ENCODE measurements at regions not wholly inside any gene's neighbourhood (a gene's known extent, or its start where the extent isn't known, plus 50 kb on each side); places are given as distances from the start of the nearest gene placed in this dataset.

- H3K36me3 ChIP-seq, result no peaks in the 10 kb centered on the region
- TF ChIP-seq CTCF (IDR thresholded peaks at IDR 0.05) (no peak), POLR2A (IDR thresholded peaks at IDR 0.05) (no peak), EP300 (IDR thresholded peaks at IDR 0.05) (no peak)
- H3K27me3 ChIP-seq, result no peaks in the 10 kb centered on the region
- peaks cover 0 to 24% (median 0%) of the 10 kb centered on the region in 4 donors for H3K4me1 ChIP-seq
- 45% methylated on average over 11 of the region's 11 CpGs for WGBS, 2 donors
- DNase-seq (ENCODE audit: low spot score in 2 of 2), result no peak
- H3K27ac ChIP-seq, result no peak overlapping the region
- H3K9me3 ChIP-seq, result no peaks in the 10 kb centered on the region
- no peak overlapping the region for H3K4me3 ChIP-seq
Measured at GRCh38 chr10:94052866-94053791, 59.4 kb downstream of the PLCE1 start.

- WGBS, 2 donors, result 60 to 82% methylated on average over 3 of the region's 3 CpGs
- Histone ChIP-seq H3K4me3 (no peak overlapping the region), H3K27me3 (no peaks in the 10 kb centered on the region), H3K9me3 (no peaks in the 10 kb centered on the region), H3K4me1 (peaks cover 0 to 7% (median 0%) of the 10 kb centered on the region in 4 donors), H3K27ac (no peak overlapping the region), H3K36me3 (no peaks in the 10 kb centered on the region)
- TF ChIP-seq CTCF (IDR thresholded peaks at IDR 0.05), result no peak
- TF ChIP-seq POLR2A (IDR thresholded peaks at IDR 0.05), result no peak
- no peak for TF ChIP-seq EP300 (IDR thresholded peaks at IDR 0.05)
- no peak for DNase-seq (ENCODE audit: low spot score in 2 of 2)
Measured at GRCh38 chr10:94059178-94059883, 65.6 kb downstream of the PLCE1 start.

GRCh38 chr10:94061026-94061425 is 67.3 kb downstream of the PLCE1 start:
- DNase-seq (ENCODE audit: low spot score in 2 of 2), result no peak
- no peaks in the 10 kb centered on the region for H3K27me3 ChIP-seq
- no peaks in the 10 kb centered on the region for H3K36me3 ChIP-seq
- WGBS, 2 donors, result 95 to 100% methylated on average over 2 of the region's 2 CpGs
- TF ChIP-seq POLR2A (IDR thresholded peaks at IDR 0.05) (no peak), CTCF (IDR thresholded peaks at IDR 0.05) (no peak), EP300 (IDR thresholded peaks at IDR 0.05) (no peak)
- H3K9me3 ChIP-seq, result no peaks in the 10 kb centered on the region
- H3K4me1 ChIP-seq, result peaks cover 0 to 22% (median 4%) of the 10 kb centered on the region in 4 donors
- H3K27ac ChIP-seq, result no peak overlapping the region
- no peak overlapping the region for H3K4me3 ChIP-seq

GRCh38 chr10:94062611-94063010 is 68.9 kb downstream of the PLCE1 start:
- Histone ChIP-seq H3K4me1 (peaks cover 0 to 22% (median 4%) of the 10 kb centered on the region in 4 donors), H3K36me3 (no peaks in the 10 kb centered on the region), H3K27me3 (no peaks in the 10 kb centered on the region), H3K27ac (no peak overlapping the region), H3K4me3 (no peak overlapping the region), H3K9me3 (no peaks in the 10 kb centered on the region)
- WGBS, 2 donors, result 90 to 95% methylated on average over 2 of the region's 2 CpGs
- TF ChIP-seq EP300 (IDR thresholded peaks at IDR 0.05), result no peak
- TF ChIP-seq POLR2A (IDR thresholded peaks at IDR 0.05), result no peak
- TF ChIP-seq CTCF (IDR thresholded peaks at IDR 0.05), result no peak
- no peak for DNase-seq (ENCODE audit: low spot score in 2 of 2)

- Histone ChIP-seq H3K9me3 (no peaks in the 10 kb centered on the region), H3K27me3 (no peaks in the 10 kb centered on the region), H3K27ac (no peak overlapping the region), H3K4me3 (no peak overlapping the region), H3K36me3 (no peaks in the 10 kb centered on the region), H3K4me1 (peaks cover 0 to 30% (median 4%) of the 10 kb centered on the region in 4 donors)
- DNase-seq (ENCODE audit: low spot score in 2 of 2), result no peak
- 27 to 32% methylated on average over 3 of the region's 3 CpGs for WGBS, 2 donors
- TF ChIP-seq CTCF (IDR thresholded peaks at IDR 0.05) (no peak), EP300 (IDR thresholded peaks at IDR 0.05) (no peak)
Measured at GRCh38 chr10:94065362-94065761, 71.6 kb downstream of the PLCE1 start.
